PC-9 (cell line): ENCODE measurements at regions not wholly inside any gene's neighbourhood (a gene's known extent, or its start where the extent isn't known, plus 50 kb on each side); places are given as distances from the start of the nearest gene placed in this dataset.
"Not testable (repeated sequence)": the region's sequence is repeated elsewhere in the genome, so short reads cannot be mapped to it uniquely, and the experiment has no call there.

Experiments used
- BruUV-seq: library from RNA; stranded (reverse); fragments of 400-500 nt; replicated peaks from 2 replicates; lab custom pipeline; 2021; lab: Mats Ljungman, UMichigan
- CTCF ChIA-PET: fragments of 300-600 bp; sonication (Branson Sonifier 250); formaldehyde crosslinking; loops from one replicate; lab custom pipeline; 2022; ENCODE audit warnings: antibody characterized with exemption; lab: Charles Lee
- POLR2A ChIA-PET: fragments of 300-600 bp; sonication (Branson Sonifier 250); formaldehyde crosslinking; loops from one replicate; lab custom pipeline; 2022; ENCODE audit warnings: antibody characterized with exemption; ENCODE audit not compliant: unreplicated experiment; lab: Charles Lee
- DNase-seq, 2 experiments: peaks; one replicate each; pipeline versions ENCODE4 v3.0.0 to v3.0.0-alpha.2; 2015 to 2022; ENCODE audit warnings: mixed read lengths in 1 of 2
- H2AFZ ChIP-seq: fragments of 200-600 bp; sonication (generic); 2 replicates; pipeline ENCODE4 v1.8.1; 2017; ENCODE audit warnings: antibody characterized with exemption
- H3F3A ChIP-seq: fragments of 200-600 bp; sonication (generic); 2 replicates; pipeline ENCODE4 v1.8.1; 2017; ENCODE audit warnings: antibody characterized with exemption, mild to moderate bottlenecking, low read depth; ENCODE audit not compliant: insufficient read depth
- H3K27ac ChIP-seq: fragments of 200-600 bp; sonication (generic); 2 replicates; pipeline ENCODE4 v1.6.1; 2016; ENCODE audit warnings: mixed run types
- H3K27me3 ChIP-seq: fragments of 200-600 bp; sonication (generic); 2 replicates; pipeline ENCODE4 v1.6.1; 2016; ENCODE audit warnings: low read depth, mixed run types; ENCODE audit not compliant: insufficient read depth
- H3K36me3 ChIP-seq: fragments of 200-600 bp; sonication (generic); 2 replicates; pipeline ENCODE4 v1.6.1; 2016; ENCODE audit warnings: low read depth, mixed run types
- H3K4me1 ChIP-seq: fragments of 200-600 bp; sonication (generic); replicated peaks from 2 replicates; pipeline ENCODE4 v1.6.1; 2016; ENCODE audit warnings: mixed run types; ENCODE audit not compliant: insufficient read depth
- H3K4me2 ChIP-seq: fragments of 200-600 bp; sonication (generic); 2 replicates; pipeline ENCODE4 v1.6.1; 2017; ENCODE audit warnings: mixed run types
- H3K4me3 ChIP-seq: fragments of 200-600 bp; sonication (generic); 2 replicates; pipeline ENCODE4 v1.6.1; 2016; ENCODE audit warnings: mixed run types
- H3K79me2 ChIP-seq: fragments of 200-600 bp; sonication (generic); 2 replicates; pipeline ENCODE4 v1.6.1; 2017; ENCODE audit warnings: low read depth, mixed run types
- H3K9me2 ChIP-seq: fragments of 200-600 bp; sonication (generic); 2 replicates; pipeline ENCODE4 v1.8.1; 2017; ENCODE audit warnings: mild to moderate bottlenecking; ENCODE audit not compliant: insufficient read depth
- H3K9me3 ChIP-seq: fragments of 200-600 bp; sonication (generic); 2 replicates; pipeline ENCODE4 v1.8.1; 2016; ENCODE audit warnings: low read depth; ENCODE audit not compliant: insufficient read depth
- H4K20me1 ChIP-seq: fragments of 200-600 bp; sonication (generic); 2 replicates; pipeline ENCODE4 v1.8.1; 2017; ENCODE audit not compliant: insufficient read depth
- EZH2 ChIP-seq: fragments of 200-600 bp; sonication (generic); IDR thresholded peaks from 2 replicates; pipeline ENCODE4 v1.8.0; 2017; ENCODE audit warnings: antibody characterized with exemption, low read depth
- intact Hi-C: fragments of 100-400 bp; cut with micrococcal nuclease; formaldehyde crosslinking; loops from one replicate; pipeline ENCODE4 v1.10.0; 2022; ENCODE audit not compliant: unreplicated experiment
- TF ChIP-seq, protein P1 (sequence below): fragments of 200-600 bp; sonication (generic); conservative IDR thresholded peaks from 2 replicates; pipeline ENCODE4 v1.6.1; 2017; ENCODE audit warnings: mixed run types, antibody characterized with exemption, mild to moderate bottlenecking, moderate library complexity

DNA sequence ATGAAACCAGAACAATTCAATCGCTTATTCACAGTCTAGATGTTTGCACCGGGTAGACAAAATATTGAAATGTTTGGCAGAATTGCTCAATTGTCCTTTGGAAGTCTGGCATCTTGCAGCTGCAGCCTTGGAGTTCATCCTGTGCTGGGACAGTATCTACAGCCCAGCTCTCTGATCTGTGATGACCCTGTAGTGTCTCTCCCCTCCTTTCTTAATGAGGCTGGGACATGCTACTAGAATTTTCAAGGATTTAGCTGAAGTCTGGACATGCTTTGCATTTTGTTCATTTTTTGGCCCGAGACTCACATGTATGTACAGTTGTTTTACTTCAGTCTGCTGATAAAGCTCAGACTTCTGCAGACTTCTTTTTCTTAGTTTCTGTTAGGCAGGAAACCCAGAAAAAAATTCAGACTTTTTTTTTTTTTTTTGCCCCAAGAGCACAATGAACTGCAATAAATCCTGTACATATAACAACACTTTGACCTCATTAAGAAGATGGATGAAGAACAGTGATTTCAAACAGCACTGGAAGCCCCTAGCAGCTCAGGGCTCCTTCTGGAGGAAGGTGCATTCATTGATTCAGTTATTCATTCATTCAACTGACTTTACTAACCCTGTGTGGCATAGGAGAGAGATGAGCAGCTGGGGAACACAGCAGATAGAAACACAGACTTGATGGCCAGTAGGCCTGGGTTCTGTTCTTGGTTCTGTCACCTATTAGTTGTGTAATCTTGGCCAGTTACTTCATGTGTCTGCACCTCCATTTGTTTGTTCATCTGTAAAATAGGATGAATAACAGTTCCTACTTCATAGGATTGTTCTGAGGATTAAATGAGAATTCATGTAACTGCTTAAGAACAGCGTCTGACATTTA, 210.0 kb downstream of the MAP2K4 start:
- ChIA-PET POLR2A (no interaction called here), CTCF (no interaction called here)
- H3K4me2 ChIP-seq = no peak overlapping the region
- H2AFZ ChIP-seq = no peak overlapping the region
- no peak overlapping the region for H3K4me3 ChIP-seq
- H3K27ac ChIP-seq = no peak overlapping the region
- no TSS peak for BruUV-seq
- peaks cover 28% of the 10 kb centered on the region for H3K27me3 ChIP-seq
- H3K4me1 ChIP-seq = no peaks in the 10 kb centered on the region
- no peaks in the 10 kb centered on the region for H3K9me2 ChIP-seq
- no peaks in the 10 kb centered on the region for H3F3A ChIP-seq
- intact Hi-C loops = no loop called here
- no peak for DNase-seq
- TF ChIP-seq, protein P1, sequence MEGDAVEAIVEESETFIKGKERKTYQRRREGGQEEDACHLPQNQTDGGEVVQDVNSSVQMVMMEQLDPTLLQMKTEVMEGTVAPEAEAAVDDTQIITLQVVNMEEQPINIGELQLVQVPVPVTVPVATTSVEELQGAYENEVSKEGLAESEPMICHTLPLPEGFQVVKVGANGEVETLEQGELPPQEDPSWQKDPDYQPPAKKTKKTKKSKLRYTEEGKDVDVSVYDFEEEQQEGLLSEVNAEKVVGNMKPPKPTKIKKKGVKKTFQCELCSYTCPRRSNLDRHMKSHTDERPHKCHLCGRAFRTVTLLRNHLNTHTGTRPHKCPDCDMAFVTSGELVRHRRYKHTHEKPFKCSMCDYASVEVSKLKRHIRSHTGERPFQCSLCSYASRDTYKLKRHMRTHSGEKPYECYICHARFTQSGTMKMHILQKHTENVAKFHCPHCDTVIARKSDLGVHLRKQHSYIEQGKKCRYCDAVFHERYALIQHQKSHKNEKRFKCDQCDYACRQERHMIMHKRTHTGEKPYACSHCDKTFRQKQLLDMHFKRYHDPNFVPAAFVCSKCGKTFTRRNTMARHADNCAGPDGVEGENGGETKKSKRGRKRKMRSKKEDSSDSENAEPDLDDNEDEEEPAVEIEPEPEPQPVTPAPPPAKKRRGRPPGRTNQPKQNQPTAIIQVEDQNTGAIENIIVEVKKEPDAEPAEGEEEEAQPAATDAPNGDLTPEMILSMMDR = no peak
- TF ChIP-seq EZH2 = no peak
- no peaks in the 10 kb centered on the region for H4K20me1 ChIP-seq
- H3K79me2 ChIP-seq = no peaks in the 10 kb centered on the region
- no peaks in the 10 kb centered on the region for H3K9me3 ChIP-seq
- H3K36me3 ChIP-seq = no peaks in the 10 kb centered on the region

DNA sequence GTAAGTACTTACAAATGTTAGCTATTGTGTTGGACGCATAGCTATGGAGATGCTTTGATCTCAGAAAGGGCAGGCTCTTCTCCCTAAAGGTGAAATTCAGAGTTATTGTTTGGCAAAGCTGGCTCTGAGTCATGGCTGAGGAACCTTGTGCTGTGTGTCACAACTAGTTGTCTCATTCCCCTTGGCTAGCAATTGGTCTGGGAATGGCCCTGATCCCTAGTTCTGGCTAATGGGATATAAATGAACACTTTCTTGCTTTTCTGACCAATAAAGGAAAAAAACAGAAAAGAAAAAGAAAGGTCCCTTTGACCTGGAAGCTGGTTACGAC, 210.6 kb downstream of the MAP2K4 start:
- no peaks in the 10 kb centered on the region for H3K36me3 ChIP-seq
- H3K79me2 ChIP-seq = no peaks in the 10 kb centered on the region
- no peak overlapping the region for H3K4me3 ChIP-seq
- ChIA-PET CTCF (no interaction called here), POLR2A (no interaction called here)
- no peaks in the 10 kb centered on the region for H3K4me1 ChIP-seq
- H3K9me3 ChIP-seq = no peaks in the 10 kb centered on the region
- no peak for DNase-seq
- no peaks in the 10 kb centered on the region for H3F3A ChIP-seq
- H3K9me2 ChIP-seq = no peaks in the 10 kb centered on the region
- H2AFZ ChIP-seq = no peak overlapping the region
- no peaks in the 10 kb centered on the region for H4K20me1 ChIP-seq
- BruUV-seq = no TSS peak
- intact Hi-C loops = no loop called here
- H3K4me2 ChIP-seq = no peak overlapping the region
- no peak for TF ChIP-seq EZH2
- TF ChIP-seq, protein P1 = no peak
- H3K27ac ChIP-seq = no peak overlapping the region
- peaks cover 24% of the 10 kb centered on the region; the same call in 1 of the 2 replicates for H3K27me3 ChIP-seq

DNA sequence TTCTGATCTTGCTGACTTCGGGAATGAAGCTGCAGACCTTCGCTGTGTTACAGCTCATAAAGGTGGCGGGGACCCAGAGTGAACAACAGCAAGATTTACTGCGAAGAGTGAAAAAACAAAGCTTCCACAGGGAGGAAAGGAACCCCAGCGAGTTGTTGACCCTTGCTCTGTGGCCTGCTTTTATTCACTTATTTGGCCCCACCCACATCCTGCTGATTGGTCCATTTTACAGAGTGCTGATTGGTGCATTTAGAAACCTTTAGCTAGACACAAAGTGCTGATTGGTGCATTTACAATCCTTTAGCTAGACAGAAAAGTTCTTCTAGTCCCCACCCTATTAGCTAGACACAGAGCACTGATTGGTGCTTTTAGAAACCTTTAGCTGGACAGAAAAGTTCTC, 218.3 kb downstream of the MAP2K4 start:
- H3K4me1 ChIP-seq, H3K27ac ChIP-seq, H3K36me3 ChIP-seq, H3K4me3 ChIP-seq, intact Hi-C loops, H2AFZ ChIP-seq, H3K79me2 ChIP-seq, BruUV-seq, H3K4me2 ChIP-seq, DNase-seq, H3F3A ChIP-seq, CTCF ChIA-PET, H4K20me1 ChIP-seq, H3K9me2 ChIP-seq, H3K9me3 ChIP-seq: not testable (repeated sequence)
- POLR2A ChIA-PET = interaction anchor here (0.6 kb wide), 2 partner anchors 726 to 1467 kb away, joined by 4 read pairs; no protein-coding TSS in a partner anchor
- H3K27me3 ChIP-seq = peaks cover 16% of the 10 kb centered on the region; the same call in 1 of the 2 replicates
